Liver (tissue), 8 donors: ENCODE measurements at regions not wholly inside any gene's neighbourhood (a gene's known extent, or its start where the extent isn't known, plus 50 kb on each side); places are given as distances from the start of the nearest gene placed in this dataset.

Experiments
- DNase-seq: peaks from one replicate; pipeline ENCODE4 v3.0.0-alpha.2; 2017; ENCODE audit warnings: low spot score
- H3K27ac ChIP-seq, 2 donors: one replicate each; pipeline ENCODE4 v1.7.0; 2013; ENCODE audit warnings: inconsistent platforms in 2 of 2, low read length in 2 of 2, control low read depth in 1 of 2, low read depth in 1 of 2, mild to moderate bottlenecking in 1 of 2
- H3K27me3 ChIP-seq, 4 donors: one replicate each; pipeline versions ENCODE4 v1.6.1 to v1.7.0; 2013; ENCODE audit warnings: low read length in 3 of 4, inconsistent platforms in 1 of 4, mild to moderate bottlenecking in 1 of 4, moderate library complexity in 1 of 4; ENCODE audit not compliant: control insufficient read depth in 4 of 4, insufficient read depth in 4 of 4
- H3K36me3 ChIP-seq, 4 donors: one replicate each; pipeline versions ENCODE4 v1.6.1 to v1.7.0; 2013; ENCODE audit warnings: low read length in 3 of 4, mild to moderate bottlenecking in 3 of 4, low read depth in 1 of 4, moderate library complexity in 1 of 4; ENCODE audit not compliant: control insufficient read depth in 4 of 4, insufficient read depth in 3 of 4
- H3K4me1 ChIP-seq, 4 donors: one replicate each; pipeline versions ENCODE4 v1.6.1 to v1.7.0; 2013; ENCODE audit warnings: low read length in 3 of 4, mild to moderate bottlenecking in 3 of 4, moderate library complexity in 1 of 4; ENCODE audit not compliant: control insufficient read depth in 4 of 4, insufficient read depth in 4 of 4
- H3K4me3 ChIP-seq, 3 donors: one replicate each; pipeline versions ENCODE4 v1.6.1 to v1.7.0; 2013; ENCODE audit warnings: low read length in 3 of 3, control low read depth in 1 of 3, low read depth in 1 of 3, mild to moderate bottlenecking in 1 of 3
- H3K9ac ChIP-seq, 2 donors: one replicate each; pipeline ENCODE4 v1.7.0; 2013; ENCODE audit warnings: low read length in 2 of 2, mild to moderate bottlenecking in 2 of 2, moderate library complexity in 2 of 2, control low read depth in 1 of 2, low read depth in 1 of 2
- H3K9me3 ChIP-seq, 4 donors: one replicate each; pipeline versions ENCODE4 v1.6.1 to v1.7.0; 2013; ENCODE audit warnings: low read length in 3 of 4; ENCODE audit not compliant: control insufficient read depth in 4 of 4
- FOXA1 ChIP-seq: IDR thresholded peaks from 2 replicates; pipeline ENCODE4 v1.6.1; 2016; ENCODE audit warnings: antibody characterized with exemption
- FOXA2 ChIP-seq: IDR thresholded peaks from 2 replicates; pipeline ENCODE4 v1.6.1; 2016; ENCODE audit warnings: antibody characterized with exemption
- GABPA ChIP-seq, 2 donors: IDR thresholded peaks in 1 of 2; conservative IDR thresholded peaks in 1 of 2; 2 replicates each; pipeline ENCODE4 v1.6.1; 2016; ENCODE audit warnings: antibody characterized with exemption in 2 of 2, mild to moderate bottlenecking in 1 of 2, moderate library complexity in 1 of 2
- HNF4A ChIP-seq, 2 donors: conservative IDR thresholded peaks; 2 replicates each; pipeline ENCODE4 v1.6.1; 2016; ENCODE audit warnings: antibody characterized with exemption in 2 of 2, mild to moderate bottlenecking in 2 of 2
- HNF4G ChIP-seq: IDR thresholded peaks from 2 replicates; pipeline ENCODE4 v1.6.1; 2016; ENCODE audit warnings: antibody characterized with exemption
- JUND ChIP-seq, 2 donors: IDR thresholded peaks; 2 replicates each; pipeline ENCODE4 v1.6.1; 2016; ENCODE audit warnings: antibody characterized with exemption in 2 of 2
- NR2F2 ChIP-seq: IDR thresholded peaks from 2 replicates; pipeline ENCODE4 v1.6.1; 2016; ENCODE audit warnings: antibody characterized with exemption
- RAD21 ChIP-seq, 2 donors: IDR thresholded peaks; 2 replicates each; pipeline ENCODE4 v1.6.1; 2016; ENCODE audit warnings: antibody characterized with exemption in 2 of 2, mild to moderate bottlenecking in 2 of 2
- RXRA ChIP-seq, 2 donors: IDR thresholded peaks; 2 replicates each; pipeline ENCODE4 v1.6.1; 2017 to 2018; ENCODE audit warnings: antibody characterized with exemption in 2 of 2, mild to moderate bottlenecking in 1 of 2
- SP1 ChIP-seq: IDR thresholded peaks from 2 replicates; pipeline ENCODE4 v1.6.1; 2018; ENCODE audit warnings: antibody characterized with exemption, mild to moderate bottlenecking
- TAF1 ChIP-seq: conservative IDR thresholded peaks from 2 replicates; pipeline ENCODE4 v1.6.1; 2016; ENCODE audit warnings: antibody characterized with exemption, mild to moderate bottlenecking
- YY1 ChIP-seq: IDR thresholded peaks from 2 replicates; pipeline ENCODE4 v1.6.1; 2016; ENCODE audit warnings: antibody characterized with exemption, mild to moderate bottlenecking
- WGBS: extraction: QIAGEN DNeasy Blood & Tissue Kit; methylation state at CpG from one replicate; pipeline ENCODE4 v1.1.7; 2013; 5-methylcytosine and 5-hydroxymethylcytosine counted together
- TF ChIP-seq, protein P1 (sequence below): IDR thresholded peaks from 2 replicates; pipeline ENCODE4 v1.6.1; 2016; ENCODE audit warnings: antibody characterized with exemption
- TF ChIP-seq, protein P2 (sequence below): IDR thresholded peaks from 2 replicates; pipeline ENCODE4 v1.6.1; 2016; ENCODE audit warnings: antibody characterized with exemption
- TF ChIP-seq, protein P3 (sequence below): fragments of 150-350 bp; IDR thresholded peaks from 2 replicates; pipeline ENCODE4 v1.5.1; 2017; ENCODE audit warnings: improper control_type of control experiment, low read depth, low read length; ENCODE audit not compliant: missing input control
- TF ChIP-seq, protein P4 (sequence below): IDR thresholded peaks from 2 replicates; pipeline ENCODE4 v1.6.1; 2016; ENCODE audit warnings: antibody characterized with exemption
- TF ChIP-seq, protein P5 (sequence below): IDR thresholded peaks from 2 replicates; pipeline ENCODE4 v1.6.1; 2016; ENCODE audit warnings: antibody characterized with exemption, mild to moderate bottlenecking
- donor health status: healthy.
- donor health status: healthy.
- donor health status: healthy.
- donor health status: healthy.
- donor health status: healthy.

DNA sequence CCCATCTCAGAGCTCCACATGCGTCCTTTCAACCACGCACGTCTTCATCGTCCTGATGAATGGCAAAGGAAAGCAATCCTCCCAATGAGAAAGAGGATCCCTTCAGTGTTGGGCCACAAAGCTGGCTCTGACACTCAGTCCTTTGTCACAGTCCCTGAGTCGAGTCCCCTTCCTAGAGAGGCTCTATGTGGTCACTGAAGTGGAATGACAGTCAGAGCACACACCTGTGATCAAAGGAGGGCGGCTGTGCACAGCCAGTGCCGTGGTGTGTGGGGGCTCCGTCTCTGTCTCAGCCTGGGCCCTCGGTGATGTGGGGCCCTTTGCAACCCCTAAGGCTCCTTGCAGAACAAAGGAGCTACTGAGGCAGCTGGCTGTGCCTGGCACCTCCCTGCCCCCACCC, 157.3 kb upstream of the APCDD1 start:
- Histone ChIP-seq H3K4me3 (no peak overlapping the region), H3K9ac (no peak overlapping the region), H3K27me3 (peaks cover 0 to 5% (median 0%) of the 10 kb centered on the region in 4 donors), H3K36me3 (no peaks in the 10 kb centered on the region), H3K9me3 (no peaks in the 10 kb centered on the region), H3K4me1 (no peaks in the 10 kb centered on the region), H3K27ac (no peak overlapping the region)
- TF ChIP-seq, protein P1, sequence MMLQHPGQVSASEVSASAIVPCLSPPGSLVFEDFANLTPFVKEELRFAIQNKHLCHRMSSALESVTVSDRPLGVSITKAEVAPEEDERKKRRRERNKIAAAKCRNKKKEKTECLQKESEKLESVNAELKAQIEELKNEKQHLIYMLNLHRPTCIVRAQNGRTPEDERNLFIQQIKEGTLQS: no peak
- TF ChIP-seq, protein P2, sequence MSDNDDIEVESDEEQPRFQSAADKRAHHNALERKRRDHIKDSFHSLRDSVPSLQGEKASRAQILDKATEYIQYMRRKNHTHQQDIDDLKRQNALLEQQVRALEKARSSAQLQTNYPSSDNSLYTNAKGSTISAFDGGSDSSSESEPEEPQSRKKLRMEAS: no peak
- TF ChIP-seq, protein P3, sequence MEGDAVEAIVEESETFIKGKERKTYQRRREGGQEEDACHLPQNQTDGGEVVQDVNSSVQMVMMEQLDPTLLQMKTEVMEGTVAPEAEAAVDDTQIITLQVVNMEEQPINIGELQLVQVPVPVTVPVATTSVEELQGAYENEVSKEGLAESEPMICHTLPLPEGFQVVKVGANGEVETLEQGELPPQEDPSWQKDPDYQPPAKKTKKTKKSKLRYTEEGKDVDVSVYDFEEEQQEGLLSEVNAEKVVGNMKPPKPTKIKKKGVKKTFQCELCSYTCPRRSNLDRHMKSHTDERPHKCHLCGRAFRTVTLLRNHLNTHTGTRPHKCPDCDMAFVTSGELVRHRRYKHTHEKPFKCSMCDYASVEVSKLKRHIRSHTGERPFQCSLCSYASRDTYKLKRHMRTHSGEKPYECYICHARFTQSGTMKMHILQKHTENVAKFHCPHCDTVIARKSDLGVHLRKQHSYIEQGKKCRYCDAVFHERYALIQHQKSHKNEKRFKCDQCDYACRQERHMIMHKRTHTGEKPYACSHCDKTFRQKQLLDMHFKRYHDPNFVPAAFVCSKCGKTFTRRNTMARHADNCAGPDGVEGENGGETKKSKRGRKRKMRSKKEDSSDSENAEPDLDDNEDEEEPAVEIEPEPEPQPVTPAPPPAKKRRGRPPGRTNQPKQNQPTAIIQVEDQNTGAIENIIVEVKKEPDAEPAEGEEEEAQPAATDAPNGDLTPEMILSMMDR: no peak
- no peak for TF ChIP-seq RXRA (IDR thresholded peaks at IDR 0.05)
- TF ChIP-seq FOXA2: no peak
- no peak for TF ChIP-seq HNF4A (conservative IDR thresholded peaks at IDR 0.05)
- no peak for TF ChIP-seq YY1
- no peak for TF ChIP-seq FOXA1
- no peak for TF ChIP-seq SP1
- TF ChIP-seq TAF1: no peak
- TF ChIP-seq, protein P4, sequence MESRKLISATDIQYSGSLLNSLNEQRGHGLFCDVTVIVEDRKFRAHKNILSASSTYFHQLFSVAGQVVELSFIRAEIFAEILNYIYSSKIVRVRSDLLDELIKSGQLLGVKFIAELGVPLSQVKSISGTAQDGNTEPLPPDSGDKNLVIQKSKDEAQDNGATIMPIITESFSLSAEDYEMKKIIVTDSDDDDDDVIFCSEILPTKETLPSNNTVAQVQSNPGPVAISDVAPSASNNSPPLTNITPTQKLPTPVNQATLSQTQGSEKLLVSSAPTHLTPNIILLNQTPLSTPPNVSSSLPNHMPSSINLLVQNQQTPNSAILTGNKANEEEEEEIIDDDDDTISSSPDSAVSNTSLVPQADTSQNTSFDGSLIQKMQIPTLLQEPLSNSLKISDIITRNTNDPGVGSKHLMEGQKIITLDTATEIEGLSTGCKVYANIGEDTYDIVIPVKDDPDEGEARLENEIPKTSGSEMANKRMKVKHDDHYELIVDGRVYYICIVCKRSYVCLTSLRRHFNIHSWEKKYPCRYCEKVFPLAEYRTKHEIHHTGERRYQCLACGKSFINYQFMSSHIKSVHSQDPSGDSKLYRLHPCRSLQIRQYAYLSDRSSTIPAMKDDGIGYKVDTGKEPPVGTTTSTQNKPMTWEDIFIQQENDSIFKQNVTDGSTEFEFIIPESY: no peak
- no peak for TF ChIP-seq HNF4G
- no peak for TF ChIP-seq NR2F2
- TF ChIP-seq RAD21 (IDR thresholded peaks at IDR 0.05): no peak
- no peak for TF ChIP-seq GABPA (IDR thresholded peaks at IDR 0.05 in 1 of 2, conservative IDR thresholded peaks at IDR 0.05 in 1 of 2)
- TF ChIP-seq, protein P5, sequence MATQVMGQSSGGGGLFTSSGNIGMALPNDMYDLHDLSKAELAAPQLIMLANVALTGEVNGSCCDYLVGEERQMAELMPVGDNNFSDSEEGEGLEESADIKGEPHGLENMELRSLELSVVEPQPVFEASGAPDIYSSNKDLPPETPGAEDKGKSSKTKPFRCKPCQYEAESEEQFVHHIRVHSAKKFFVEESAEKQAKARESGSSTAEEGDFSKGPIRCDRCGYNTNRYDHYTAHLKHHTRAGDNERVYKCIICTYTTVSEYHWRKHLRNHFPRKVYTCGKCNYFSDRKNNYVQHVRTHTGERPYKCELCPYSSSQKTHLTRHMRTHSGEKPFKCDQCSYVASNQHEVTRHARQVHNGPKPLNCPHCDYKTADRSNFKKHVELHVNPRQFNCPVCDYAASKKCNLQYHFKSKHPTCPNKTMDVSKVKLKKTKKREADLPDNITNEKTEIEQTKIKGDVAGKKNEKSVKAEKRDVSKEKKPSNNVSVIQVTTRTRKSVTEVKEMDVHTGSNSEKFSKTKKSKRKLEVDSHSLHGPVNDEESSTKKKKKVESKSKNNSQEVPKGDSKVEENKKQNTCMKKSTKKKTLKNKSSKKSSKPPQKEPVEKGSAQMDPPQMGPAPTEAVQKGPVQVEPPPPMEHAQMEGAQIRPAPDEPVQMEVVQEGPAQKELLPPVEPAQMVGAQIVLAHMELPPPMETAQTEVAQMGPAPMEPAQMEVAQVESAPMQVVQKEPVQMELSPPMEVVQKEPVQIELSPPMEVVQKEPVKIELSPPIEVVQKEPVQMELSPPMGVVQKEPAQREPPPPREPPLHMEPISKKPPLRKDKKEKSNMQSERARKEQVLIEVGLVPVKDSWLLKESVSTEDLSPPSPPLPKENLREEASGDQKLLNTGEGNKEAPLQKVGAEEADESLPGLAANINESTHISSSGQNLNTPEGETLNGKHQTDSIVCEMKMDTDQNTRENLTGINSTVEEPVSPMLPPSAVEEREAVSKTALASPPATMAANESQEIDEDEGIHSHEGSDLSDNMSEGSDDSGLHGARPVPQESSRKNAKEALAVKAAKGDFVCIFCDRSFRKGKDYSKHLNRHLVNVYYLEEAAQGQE: no peak
- TF ChIP-seq JUND (IDR thresholded peaks at IDR 0.05): no peak
- 90% methylated on average over 9 of the region's 9 CpGs for WGBS
- no peak for DNase-seq

DNA sequence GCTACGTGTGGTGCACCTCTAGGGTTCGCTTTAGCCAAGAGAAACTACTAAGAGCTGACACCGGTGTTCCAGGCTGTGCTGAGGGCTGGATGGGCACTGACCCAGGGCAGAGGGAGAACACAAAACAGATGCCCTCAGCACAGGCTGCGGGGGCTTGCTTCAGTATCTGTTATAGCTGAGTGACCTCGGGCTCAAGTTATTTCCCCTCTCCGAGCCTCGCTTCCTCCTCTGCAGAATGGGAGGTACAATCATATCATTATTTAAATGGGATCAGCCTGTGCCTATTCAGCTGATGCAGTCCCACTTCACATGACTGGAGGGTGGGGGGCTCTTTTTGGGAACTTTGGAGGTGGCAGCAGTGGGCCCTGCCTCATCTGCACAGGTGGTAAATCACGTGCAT, 156.1 kb upstream of the APCDD1 start:
- DNase-seq: no peak
- Histone ChIP-seq H3K9ac (no peak overlapping the region), H3K4me3 (no peak overlapping the region), H3K27ac (no peak overlapping the region), H3K36me3 (no peaks in the 10 kb centered on the region), H3K9me3 (no peaks in the 10 kb centered on the region), H3K27me3 (peaks cover 0 to 5% (median 0%) of the 10 kb centered on the region in 4 donors), H3K4me1 (no peaks in the 10 kb centered on the region)
- TF ChIP-seq, protein P2: no peak
- TF ChIP-seq HNF4G (no peak), TAF1 (no peak), JUND (IDR thresholded peaks at IDR 0.05) (no peak), SP1 (no peak)
- TF ChIP-seq, protein P3: no peak
- WGBS: 85% methylated on average over 8 of the region's 8 CpGs
